CD4-positive, alpha-beta T cell treated with Interleukin-17A for 4 hours (primary cell): ENCODE measurements at regions not wholly inside any gene's neighbourhood (a gene's known extent, or its start where the extent isn't known, plus 50 kb on each side); places are given as distances from the start of the nearest gene placed in this dataset.

ENCODE experiments used
- DNase-seq: peaks from one replicate; pipeline ENCODE4 v3.0.0-alpha.2; 2020; ENCODE audit warnings: mixed read lengths

- DNase-seq: no peak
Measured at GRCh38 chr7:25638590-25639244, 410.4 kb upstream of the NPVF start.

- no peak for DNase-seq
Measured at GRCh38 chr7:25642849-25643248, 414.6 kb upstream of the NPVF start.

- DNase-seq: no peak
Measured at GRCh38 chr7:25643286-25643685, 415.0 kb upstream of the NPVF start.

GRCh38 chr7:25643770-25644394 lies 415.6 kb upstream of the NPVF start:
- DNase-seq: no peak

- no peak for DNase-seq
Measured at GRCh38 chr7:25646726-25647413, 418.6 kb upstream of the NPVF start.

GRCh38 chr7:25647872-25648271 lies 419.6 kb upstream of the NPVF start:
- no peak for DNase-seq

GRCh38 chr7:25652366-25652765 lies 424.1 kb upstream of the NPVF start:
- DNase-seq: no peak

GRCh38 chr7:25653384-25653783 lies 425.1 kb upstream of the NPVF start:
- DNase-seq: no peak

- DNase-seq: no peak
Measured at GRCh38 chr7:25656071-25656470, 427.8 kb upstream of the NPVF start.

- DNase-seq: no peak
Measured at GRCh38 chr7:25656581-25657026, 428.3 kb upstream of the NPVF start.

GRCh38 chr7:25658375-25658774 lies 430.1 kb upstream of the NPVF start:
- DNase-seq: no peak

GRCh38 chr7:25659841-25660240 lies 431.6 kb upstream of the NPVF start:
- DNase-seq: no peak

- DNase-seq: no peak
Measured at GRCh38 chr7:25662841-25663800, 434.8 kb upstream of the NPVF start.

- DNase-seq: no peak
Measured at GRCh38 chr7:25663877-25664276, 435.6 kb upstream of the NPVF start.

GRCh38 chr7:25664593-25664992 lies 436.3 kb upstream of the NPVF start:
- no peak for DNase-seq

- no peak for DNase-seq
Measured at GRCh38 chr7:25665374-25665773, 437.1 kb upstream of the NPVF start.

- DNase-seq: no peak
Measured at GRCh38 chr7:25665903-25666670, 437.8 kb upstream of the NPVF start.

GRCh38 chr7:25666671-25667060 lies 438.4 kb upstream of the NPVF start:
- DNase-seq: no peak

- no peak for DNase-seq
Measured at GRCh38 chr7:25669281-25669781, 441.0 kb upstream of the NPVF start.

GRCh38 chr7:25669961-25670841 lies 441.9 kb upstream of the NPVF start:
- DNase-seq: no peak

- no peak for DNase-seq
Measured at GRCh38 chr7:25671111-25671510, 442.8 kb upstream of the NPVF start.
